SK-N-SH (cell line): ENCODE measurements at regions not wholly inside any gene's neighbourhood (a gene's known extent, or its start where the extent isn't known, plus 50 kb on each side); places are given as distances from the start of the nearest gene placed in this dataset.

ENCODE experiments used
- CTCF ChIA-PET: fragments of 300-600, 350-600 bp; formaldehyde crosslinking; extraction: SDS; loops from one replicate; lab custom pipeline; 2021; lab: Yijun Ruan, JAX
- POLR2A ChIA-PET: fragments of 350-600 bp; sonication (Branson Sonifier 250); formaldehyde crosslinking; extraction: SDS; loops from one replicate; lab custom pipeline; 2020; ENCODE audit warnings: antibody characterized with exemption, inconsistent platforms; lab: Yijun Ruan, JAX
- DNase-seq: peaks from one replicate; pipeline ENCODE4 v3.0.0; 2012
- H2AFZ ChIP-seq: fragments of 200-600 bp; sonication (generic); 2 replicates; pipeline ENCODE4 v1.8.1; 2016; ENCODE audit warnings: antibody characterized with exemption, mild to moderate bottlenecking, low read depth
- H3F3A ChIP-seq: fragments of 200-600 bp; sonication (generic); replicated peaks from 2 replicates; pipeline ENCODE3; 2016; ENCODE audit warnings: antibody characterized with exemption, mild to moderate bottlenecking; ENCODE audit not compliant: insufficient read depth
- H3K27ac ChIP-seq, 2 experiments: fragments of 200-500 bp in 1 of 2; fragments of 200-600 bp in 1 of 2; sonication (Bioruptor generic) in 1 of 2; sonication (generic), shearing (Covaris generic) in 1 of 2; 2 replicates each; pipeline versions ENCODE4 v1.5.1 to v1.6.1; 2014 to 2016; ENCODE audit warnings: low read depth in 2 of 2, inconsistent platforms in 1 of 2, low read length in 1 of 2, mild to moderate bottlenecking in 1 of 2, mixed read lengths in 1 of 2
- H3K27me3 ChIP-seq: fragments of 200-600 bp; sonication (generic), shearing (Covaris generic); 2 replicates; pipeline ENCODE4 v1.6.1; 2016; ENCODE audit warnings: mixed run types; ENCODE audit not compliant: insufficient read depth
- H3K36me3 ChIP-seq, 2 experiments: fragments of 200-500 bp in 1 of 2; fragments of 200-600 bp in 1 of 2; sonication (Bioruptor generic) in 1 of 2; sonication (generic) in 1 of 2; replicated peaks in 1 of 2; 2 replicates each; pipeline versions ENCODE3 to v1.5.1; 2014 to 2016; ENCODE audit warnings: low read length in 1 of 2, mild to moderate bottlenecking in 1 of 2; ENCODE audit not compliant: insufficient read depth in 2 of 2, control insufficient read depth in 1 of 2
- H3K4me1 ChIP-seq, 2 experiments: fragments of 200-500 bp in 1 of 2; fragments of 200-600 bp in 1 of 2; sonication (Bioruptor generic) in 1 of 2; sonication (generic), shearing (Covaris generic) in 1 of 2; 2 replicates each; pipeline versions ENCODE4 v1.5.1 to v1.6.1; 2014 to 2016; ENCODE audit warnings: low read depth in 1 of 2, low read length in 1 of 2, mixed run types in 1 of 2; ENCODE audit not compliant: insufficient read depth in 2 of 2, control insufficient read depth in 1 of 2
- H3K4me2 ChIP-seq: fragments of 200-600 bp; sonication (generic), shearing (Covaris generic); 2 replicates; pipeline ENCODE4 v1.6.1; 2017; ENCODE audit warnings: mixed run types
- H3K4me3 ChIP-seq, 2 experiments: fragments of 200-500 bp in 1 of 2; fragments of 200-600 bp in 1 of 2; sonication (Bioruptor generic) in 1 of 2; sonication (generic), shearing (Covaris generic) in 1 of 2; 2 replicates each; pipeline versions ENCODE4 v1.5.1 to v1.8.1; 2014 to 2016; ENCODE audit warnings: low read depth in 2 of 2, inconsistent platforms in 1 of 2, low read length in 1 of 2, mild to moderate bottlenecking in 1 of 2, mixed read lengths in 1 of 2, moderate library complexity in 1 of 2
- H3K79me2 ChIP-seq: fragments of 200-600 bp; sonication (generic); 2 replicates; pipeline ENCODE4 v1.8.1; 2017; ENCODE audit warnings: mild to moderate bottlenecking; ENCODE audit not compliant: insufficient read depth
- H3K9ac ChIP-seq: fragments of 200-600 bp; sonication (generic); 2 replicates; pipeline ENCODE4 v1.6.1; 2017; ENCODE audit warnings: mixed run types
- H3K9me2 ChIP-seq: fragments of 200-600 bp; sonication (generic); 2 replicates; pipeline ENCODE4 v1.6.1; 2017; ENCODE audit warnings: mixed run types
- H3K9me3 ChIP-seq: fragments of 200-600 bp; sonication (generic); 2 replicates; pipeline ENCODE4 v1.6.1; 2017; ENCODE audit warnings: mixed run types, mild to moderate bottlenecking, moderate library complexity
- H4K20me1 ChIP-seq: fragments of 200-600 bp; sonication (generic); 2 replicates; pipeline ENCODE4 v1.6.1; 2017; ENCODE audit warnings: mild to moderate bottlenecking, mixed run types; ENCODE audit not compliant: insufficient read depth
- CHD2 ChIP-seq: fragments of 150-350 bp; IDR thresholded peaks from 2 replicates; pipeline ENCODE4 v1.6.1; 2018; ENCODE audit warnings: low read length; ENCODE audit not compliant: partially characterized antibody
- ELF1 ChIP-seq: IDR thresholded peaks from 2 replicates; pipeline ENCODE4 v1.4.0; 2012
- EZH2phosphoT487 ChIP-seq: fragments of 200-600 bp; sonication (generic); IDR thresholded peaks from 2 replicates; pipeline ENCODE4 v1.6.1; 2017; ENCODE audit warnings: low read depth, mixed run types, mild to moderate bottlenecking, antibody characterized with exemption, moderate library complexity, borderline replicate concordance
- FOSL2 ChIP-seq: IDR thresholded peaks from 2 replicates; pipeline ENCODE4 v1.4.0; 2012; ENCODE audit warnings: low read depth, mild to moderate bottlenecking, moderate library complexity, borderline replicate concordance
- GATA2 ChIP-seq: sonication (generic); formaldehyde crosslinking; IDR thresholded peaks from 2 replicates; pipeline ENCODE4 v1.5.0; 2020; ENCODE audit warnings: mild to moderate bottlenecking, missing genetic modification reagents
- MEF2A ChIP-seq: IDR thresholded peaks from 2 replicates; pipeline ENCODE4 v1.4.0; 2012; ENCODE audit warnings: low read depth, borderline replicate concordance
- PBX3 ChIP-seq: IDR thresholded peaks from 2 replicates; pipeline ENCODE4; 2012
- RAD21 ChIP-seq: IDR thresholded peaks from 2 replicates; pipeline ENCODE4 v1.6.1; 2012; ENCODE audit warnings: mild to moderate bottlenecking, low read length
- RCOR1 ChIP-seq: fragments of 150-350 bp; IDR thresholded peaks from 2 replicates; pipeline ENCODE4 v1.6.1; 2017; ENCODE audit warnings: antibody characterized with exemption, low read length
- TCF12 ChIP-seq: IDR thresholded peaks from 2 replicates; pipeline ENCODE4 v1.4.0; 2012
- TEAD4 ChIP-seq: IDR thresholded peaks from 2 replicates; pipeline ENCODE4 v1.4.0; 2012; ENCODE audit warnings: mild to moderate bottlenecking, borderline replicate concordance; ENCODE audit not compliant: insufficient read depth
- WGBS: methylation state at CpG from one replicate; pipeline ENCODE4 v1.1.6; 2017; ENCODE audit warnings: low lambda C conversion rate; 5-methylcytosine and 5-hydroxymethylcytosine counted together
- TF ChIP-seq, protein P1 (sequence below): fragments of 150-350 bp; IDR thresholded peaks from 2 replicates; pipeline ENCODE4 v1.6.1; 2017; ENCODE audit warnings: antibody characterized with exemption, low read length, low read depth, borderline replicate concordance
- TF ChIP-seq, protein P2 (sequence below): IDR thresholded peaks from 2 replicates; pipeline ENCODE4 v1.6.1; 2012; ENCODE audit warnings: mild to moderate bottlenecking, low read depth, low read length, moderate library complexity
- TF ChIP-seq, protein P3 (sequence below): IDR thresholded peaks from 2 replicates; pipeline ENCODE4 v1.4.0; 2012; ENCODE audit warnings: low read depth, borderline replicate concordance

DNA sequence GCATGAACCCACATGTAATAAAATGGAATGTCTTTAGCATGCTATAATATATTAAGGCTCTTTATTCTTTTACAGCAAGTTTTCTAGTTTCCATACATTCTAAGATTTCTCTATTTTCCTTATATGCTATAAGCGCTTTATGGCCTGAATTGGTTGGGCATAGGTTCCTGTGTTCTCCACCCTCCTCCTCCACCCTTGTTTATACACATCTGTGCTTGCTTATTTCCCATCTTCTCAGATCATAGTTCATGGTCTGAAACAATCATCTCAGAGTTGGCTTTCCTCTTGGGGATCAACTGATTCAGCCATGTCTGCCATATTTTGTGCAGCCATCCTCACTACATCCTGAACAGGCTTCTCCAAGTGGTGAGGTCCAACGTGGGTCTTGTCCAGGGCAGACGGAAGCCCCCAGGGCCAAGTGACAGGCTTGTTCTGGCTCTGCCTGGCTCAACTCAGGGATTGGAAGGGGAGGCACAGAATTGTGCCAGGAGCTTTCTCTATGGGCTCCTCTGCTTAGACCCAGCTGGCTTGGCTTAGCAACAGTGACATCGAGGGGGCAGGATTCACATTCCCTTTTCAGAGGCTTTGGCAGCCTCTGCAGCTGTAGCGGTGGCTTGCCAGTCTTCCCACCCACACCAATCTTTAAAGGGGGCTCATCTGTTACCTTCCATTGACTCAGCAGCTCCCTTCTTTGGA is 327.3 kb downstream of the PTEN start:
- H3K27me3 ChIP-seq = no peaks in the 10 kb centered on the region
- DNase-seq = no peak
- no peak overlapping the region for H3K4me2 ChIP-seq
- 75% methylated on average over 5 of the region's 5 CpGs for WGBS
- no peaks in the 10 kb centered on the region for H3K9me2 ChIP-seq
- no peaks in the 10 kb centered on the region for H3K9me3 ChIP-seq
- no peaks in the 10 kb centered on the region for H3K36me3 ChIP-seq
- TF ChIP-seq, protein P1, sequence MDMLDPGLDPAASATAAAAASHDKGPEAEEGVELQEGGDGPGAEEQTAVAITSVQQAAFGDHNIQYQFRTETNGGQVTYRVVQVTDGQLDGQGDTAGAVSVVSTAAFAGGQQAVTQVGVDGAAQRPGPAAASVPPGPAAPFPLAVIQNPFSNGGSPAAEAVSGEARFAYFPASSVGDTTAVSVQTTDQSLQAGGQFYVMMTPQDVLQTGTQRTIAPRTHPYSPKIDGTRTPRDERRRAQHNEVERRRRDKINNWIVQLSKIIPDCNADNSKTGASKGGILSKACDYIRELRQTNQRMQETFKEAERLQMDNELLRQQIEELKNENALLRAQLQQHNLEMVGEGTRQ = no peak
- TF ChIP-seq TEAD4 = no peak
- no peak for TF ChIP-seq RAD21
- TF ChIP-seq CHD2 = no peak
- TF ChIP-seq, protein P2, sequence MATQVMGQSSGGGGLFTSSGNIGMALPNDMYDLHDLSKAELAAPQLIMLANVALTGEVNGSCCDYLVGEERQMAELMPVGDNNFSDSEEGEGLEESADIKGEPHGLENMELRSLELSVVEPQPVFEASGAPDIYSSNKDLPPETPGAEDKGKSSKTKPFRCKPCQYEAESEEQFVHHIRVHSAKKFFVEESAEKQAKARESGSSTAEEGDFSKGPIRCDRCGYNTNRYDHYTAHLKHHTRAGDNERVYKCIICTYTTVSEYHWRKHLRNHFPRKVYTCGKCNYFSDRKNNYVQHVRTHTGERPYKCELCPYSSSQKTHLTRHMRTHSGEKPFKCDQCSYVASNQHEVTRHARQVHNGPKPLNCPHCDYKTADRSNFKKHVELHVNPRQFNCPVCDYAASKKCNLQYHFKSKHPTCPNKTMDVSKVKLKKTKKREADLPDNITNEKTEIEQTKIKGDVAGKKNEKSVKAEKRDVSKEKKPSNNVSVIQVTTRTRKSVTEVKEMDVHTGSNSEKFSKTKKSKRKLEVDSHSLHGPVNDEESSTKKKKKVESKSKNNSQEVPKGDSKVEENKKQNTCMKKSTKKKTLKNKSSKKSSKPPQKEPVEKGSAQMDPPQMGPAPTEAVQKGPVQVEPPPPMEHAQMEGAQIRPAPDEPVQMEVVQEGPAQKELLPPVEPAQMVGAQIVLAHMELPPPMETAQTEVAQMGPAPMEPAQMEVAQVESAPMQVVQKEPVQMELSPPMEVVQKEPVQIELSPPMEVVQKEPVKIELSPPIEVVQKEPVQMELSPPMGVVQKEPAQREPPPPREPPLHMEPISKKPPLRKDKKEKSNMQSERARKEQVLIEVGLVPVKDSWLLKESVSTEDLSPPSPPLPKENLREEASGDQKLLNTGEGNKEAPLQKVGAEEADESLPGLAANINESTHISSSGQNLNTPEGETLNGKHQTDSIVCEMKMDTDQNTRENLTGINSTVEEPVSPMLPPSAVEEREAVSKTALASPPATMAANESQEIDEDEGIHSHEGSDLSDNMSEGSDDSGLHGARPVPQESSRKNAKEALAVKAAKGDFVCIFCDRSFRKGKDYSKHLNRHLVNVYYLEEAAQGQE = no peak
- TF ChIP-seq EZH2phosphoT487 = no peak
- no peak for TF ChIP-seq ELF1
- TF ChIP-seq MEF2A = no peak
- no peak for TF ChIP-seq GATA2 (CRISPR knock-in tag)
- TF ChIP-seq, protein P3, sequence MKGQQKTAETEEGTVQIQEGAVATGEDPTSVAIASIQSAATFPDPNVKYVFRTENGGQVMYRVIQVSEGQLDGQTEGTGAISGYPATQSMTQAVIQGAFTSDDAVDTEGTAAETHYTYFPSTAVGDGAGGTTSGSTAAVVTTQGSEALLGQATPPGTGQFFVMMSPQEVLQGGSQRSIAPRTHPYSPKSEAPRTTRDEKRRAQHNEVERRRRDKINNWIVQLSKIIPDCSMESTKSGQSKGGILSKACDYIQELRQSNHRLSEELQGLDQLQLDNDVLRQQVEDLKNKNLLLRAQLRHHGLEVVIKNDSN = no peak
- TF ChIP-seq RCOR1 = no peak
- no peak for TF ChIP-seq FOSL2
- no peak for TF ChIP-seq TCF12
- TF ChIP-seq PBX3 = no peak
- H3K9ac ChIP-seq = no peak overlapping the region
- ChIA-PET POLR2A (no interaction called here), CTCF (interaction anchor here (1.1 to 1.4 kb wide), 2 partner anchors 9 to 198 kb away, joined by 3 to 5 read pairs; no protein-coding TSS in a partner anchor)
- no peaks in the 10 kb centered on the region for H4K20me1 ChIP-seq
- no peaks in the 10 kb centered on the region for H3F3A ChIP-seq
- H3K4me3 ChIP-seq = no peak overlapping the region
- no peaks in the 10 kb centered on the region for H3K79me2 ChIP-seq
- no peak overlapping the region for H2AFZ ChIP-seq
- H3K27ac ChIP-seq = no peak overlapping the region
- peaks cover 0 to 13% of the 10 kb centered on the region in 2 experiments; a peak in 2 of 4 replicates for H3K4me1 ChIP-seq
